Prostate gland (tissue), 2 donors: ENCODE measurements at regions not wholly inside any gene's neighbourhood (a gene's known extent, or its start where the extent isn't known, plus 50 kb on each side); places are given as distances from the start of the nearest gene placed in this dataset.

ENCODE experiments used
- CTCF ChIP-seq, 4 experiments: fragments of 200-600 bp in 2 of 4; fragments of 450-650 bp in 2 of 4; sonication (generic) in 2 of 4; IDR thresholded peaks; 1 replicate in 3 of 4; 2 replicates in 1 of 4; pipeline ENCODE4 v1.5.1; 2016 to 2019; ENCODE audit warnings: antibody characterized with exemption in 4 of 4, mild to moderate bottlenecking in 2 of 4, moderate library complexity in 2 of 4
- POLR2A ChIP-seq: fragments of 450-650 bp; IDR thresholded peaks from one replicate; pipeline ENCODE4 v1.6.1; 2016; ENCODE audit warnings: antibody characterized with exemption, mild to moderate bottlenecking
- POLR2AphosphoS5 ChIP-seq: sonication (generic); formaldehyde crosslinking; IDR thresholded peaks from one replicate; pipeline ENCODE4 v1.6.1; 2017; ENCODE audit warnings: antibody characterized with exemption

- TF ChIP-seq POLR2A (no peak), CTCF (IDR thresholded peaks at IDR 0.05) (no peak), POLR2AphosphoS5 (no peak)
These were observed 242.0 kb upstream of the RSPO3 start for GRCh38 chr6:126876446-126876845.
